Stimulated activated CD4-positive, alpha-beta T cell treated with anti-CD3 and anti-CD28 coated beads, TNF-alpha, amount 100 ng/mL, for 4 hours (primary cell): ENCODE measurements at regions not wholly inside any gene's neighbourhood (a gene's known extent, or its start where the extent isn't known, plus 50 kb on each side); places are given as distances from the start of the nearest gene placed in this dataset.

Experiments used
- DNase-seq, 3 experiments: peaks; one replicate each; pipeline ENCODE4 v3.0.0-alpha.2; 2020; ENCODE audit warnings: low read depth in 3 of 3

- no peak for DNase-seq
Measured at GRCh38 chr5:58151414-58151813, 308.5 kb downstream of the PLK2 start.

DNA sequence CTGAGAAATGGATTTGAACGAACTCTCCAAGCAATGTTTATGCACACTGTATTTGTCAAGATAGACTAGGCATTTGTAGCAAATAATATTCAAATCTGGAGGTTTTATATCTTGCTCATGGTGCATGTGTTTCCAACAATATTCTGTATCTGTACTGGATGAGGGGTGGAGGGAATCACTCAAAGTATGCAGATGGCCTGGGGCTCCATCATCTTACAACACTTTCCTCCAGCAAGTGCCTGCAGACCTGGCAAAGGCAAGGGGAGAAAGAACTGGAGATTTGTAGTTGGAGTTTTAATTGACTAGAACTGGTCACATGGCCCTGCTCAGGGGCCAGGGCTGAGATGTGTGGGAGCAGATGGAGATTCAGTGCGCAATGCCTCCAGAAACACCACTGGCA lies 309.0 kb downstream of the PLK2 start:
- no peak for DNase-seq

GRCh38 chr5:58149746-58150145 lies 310.1 kb downstream of the PLK2 start:
- DNase-seq, result no peak

DNA sequence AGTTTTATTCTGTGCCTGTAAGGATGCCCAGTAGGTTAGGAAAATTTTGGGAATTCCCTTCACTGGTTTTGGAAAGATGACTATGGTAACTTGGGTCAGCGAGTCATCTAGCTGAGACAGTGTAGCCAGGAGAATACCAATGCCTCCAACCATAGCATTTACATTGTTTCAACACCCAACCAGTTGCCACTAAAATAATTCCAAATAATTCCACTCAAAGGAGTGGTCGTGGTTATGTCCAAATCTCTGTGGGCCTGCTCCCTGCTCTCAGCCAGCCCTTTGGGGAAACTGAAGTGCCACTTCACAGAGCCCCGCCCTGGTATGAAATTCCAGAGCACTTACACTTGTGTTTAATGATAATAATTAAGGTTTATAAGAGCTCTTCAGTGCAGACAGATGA lies 310.5 kb downstream of the PLK2 start:
- DNase-seq, result no peak

DNA sequence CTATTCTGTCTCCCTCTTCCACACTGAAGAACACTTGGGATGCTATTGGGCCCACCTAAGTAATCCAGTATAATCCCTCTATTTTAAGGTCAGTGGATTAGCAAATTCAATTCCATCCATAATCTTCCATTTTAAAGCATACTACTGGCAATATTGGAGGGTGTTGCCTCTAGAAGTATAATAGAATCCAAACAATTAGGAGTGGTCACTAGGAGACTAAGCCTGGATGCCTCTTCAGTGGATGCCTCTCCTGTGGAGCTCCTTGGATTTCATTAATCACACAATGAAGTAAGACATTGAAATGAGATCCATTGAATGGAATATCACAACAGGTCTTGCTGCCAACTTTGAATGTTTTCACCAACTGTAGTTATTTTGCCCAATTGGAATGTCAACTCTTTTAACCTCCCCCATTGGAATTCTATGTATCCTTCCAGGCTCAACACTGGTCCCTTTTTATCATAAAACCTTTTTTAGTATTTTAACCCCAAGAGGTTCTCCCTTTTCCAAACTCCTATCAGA lies 311.6 kb downstream of the PLK2 start:
- DNase-seq, result no peak

DNA sequence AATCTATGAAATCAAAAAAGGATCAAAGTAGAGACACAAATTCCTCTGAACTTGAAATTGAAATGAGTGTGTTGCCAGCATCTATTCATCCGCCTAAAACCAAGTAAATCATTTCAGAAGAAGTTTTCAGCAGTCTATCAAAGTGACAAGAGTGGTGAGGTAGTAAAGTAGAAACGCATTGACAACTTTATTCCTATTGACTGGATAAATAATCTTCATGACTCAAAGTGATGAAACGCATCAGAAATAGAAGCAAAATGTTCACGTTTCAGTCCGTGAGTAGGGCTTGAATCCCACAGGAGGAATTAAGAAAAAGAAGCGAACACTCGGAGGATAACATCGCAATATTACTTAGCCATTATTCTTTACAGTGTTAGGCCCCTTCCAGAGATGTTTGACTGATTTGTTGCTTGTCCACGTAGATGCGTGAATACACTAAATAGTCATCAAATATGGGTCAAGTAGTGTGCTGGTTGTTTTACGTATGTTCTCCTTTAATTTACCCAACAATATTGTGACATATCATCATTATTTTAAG lies 314.4 kb downstream of the PLK2 start:
- DNase-seq, result no peak

GRCh38 chr5:58143727-58144126 lies 316.2 kb downstream of the PLK2 start:
- DNase-seq, result no peak

GRCh38 chr5:58143181-58143580 lies 316.7 kb downstream of the PLK2 start:
- DNase-seq, result no peak

- DNase-seq, result no peak
Measured at GRCh38 chr5:58138791-58139190, 321.1 kb downstream of the PLK2 start.

GRCh38 chr5:58136406-58136805 lies 323.5 kb downstream of the PLK2 start:
- DNase-seq, result no peak

DNA sequence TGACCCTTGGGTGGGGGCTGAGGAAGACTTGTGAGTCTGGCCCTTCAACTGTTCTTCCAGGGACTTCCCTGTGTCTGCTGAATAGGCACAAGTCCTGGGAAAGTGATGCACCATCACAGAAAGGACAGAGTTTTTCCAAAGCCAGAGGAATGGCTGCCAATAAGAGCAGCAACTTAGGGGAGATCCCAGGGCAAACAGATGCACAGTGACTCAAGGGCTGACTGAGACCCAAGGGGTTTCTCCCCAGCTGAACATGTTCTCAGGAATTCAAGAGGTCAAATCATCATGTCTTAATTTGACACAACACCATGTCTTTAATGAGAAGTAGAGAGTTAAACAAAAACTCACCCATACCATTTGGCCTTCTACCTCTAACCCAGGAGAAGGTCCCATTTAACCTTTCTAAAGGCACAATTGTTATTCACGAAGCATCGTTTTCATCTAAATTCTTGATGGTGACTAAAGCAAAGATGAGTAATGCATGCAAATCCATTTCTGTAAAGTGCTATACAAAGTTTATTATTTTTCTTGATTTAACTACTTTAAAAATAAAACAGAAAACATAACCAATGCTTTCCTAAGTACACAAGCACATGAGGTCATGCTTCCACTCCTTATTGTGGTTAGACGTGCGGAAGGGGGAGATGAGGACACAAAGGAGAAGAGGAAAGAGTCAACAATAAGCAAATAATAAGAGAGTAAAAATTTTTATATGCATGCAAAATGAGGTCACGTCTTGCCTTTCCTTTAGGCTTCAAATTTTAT lies 324.1 kb downstream of the PLK2 start:
- no peak for DNase-seq

- DNase-seq, result no peak
Measured at GRCh38 chr5:58133631-58134296, 326.1 kb downstream of the PLK2 start.

- DNase-seq, result no peak
Measured at GRCh38 chr5:58133216-58133615, 326.7 kb downstream of the PLK2 start.

DNA sequence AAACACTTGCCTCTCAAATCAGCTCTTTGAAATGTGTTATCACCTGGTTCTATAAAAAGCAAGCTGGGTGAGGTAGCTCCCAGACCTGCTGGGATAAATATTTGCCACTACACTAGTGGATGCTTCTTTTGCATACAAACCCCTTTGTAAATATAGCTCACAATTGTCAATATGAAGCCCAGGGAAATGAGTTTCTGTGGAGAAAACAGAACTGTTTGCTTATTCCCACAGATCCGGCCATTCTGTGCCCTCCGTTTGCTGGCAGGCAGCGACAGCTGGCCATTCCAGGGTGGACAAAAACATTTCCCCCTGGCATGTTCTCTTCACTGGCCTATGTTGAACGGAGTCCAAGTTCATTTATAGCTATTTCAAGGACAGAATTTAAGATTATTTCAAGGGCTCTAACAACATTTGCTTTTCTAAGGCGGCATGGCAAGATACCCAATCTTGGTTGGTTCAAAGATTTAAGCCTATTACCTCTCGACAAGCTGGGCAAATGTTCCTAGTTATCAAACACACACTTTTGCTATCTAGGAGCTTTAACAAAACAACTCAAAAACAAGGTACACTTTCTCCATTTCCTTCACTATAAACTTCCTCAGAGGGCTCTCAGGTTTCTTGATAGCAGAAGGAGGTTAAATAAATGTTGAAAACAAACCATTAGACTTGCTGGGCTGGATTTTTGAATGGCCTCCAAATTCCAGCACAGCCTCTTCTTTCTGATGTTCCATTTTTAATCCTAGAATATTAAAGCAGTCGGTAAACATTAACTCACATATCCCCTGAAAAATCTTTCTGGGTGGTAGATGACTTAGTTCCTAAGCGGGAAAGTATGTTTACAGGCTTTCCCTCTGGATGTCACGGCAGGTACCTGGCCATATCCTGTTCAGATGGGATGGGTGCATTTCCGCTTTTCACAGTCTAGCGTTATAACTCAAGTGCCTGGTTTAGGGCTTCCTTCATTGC lies 332.3 kb downstream of the PLK2 start:
- no peak for DNase-seq

- no peak for DNase-seq
Measured at GRCh38 chr5:58123501-58123900, 336.4 kb downstream of the PLK2 start.

GRCh38 chr5:58122848-58123392 lies 337.0 kb downstream of the PLK2 start:
- DNase-seq, result no peak

- DNase-seq, result no peak
Measured at GRCh38 chr5:58122157-58122556, 337.7 kb downstream of the PLK2 start.

- DNase-seq, result no peak
Measured at GRCh38 chr5:58121391-58121790, 338.5 kb downstream of the PLK2 start.

- DNase-seq, result no peak
Measured at GRCh38 chr5:58117542-58117941, 342.3 kb downstream of the PLK2 start.

DNA sequence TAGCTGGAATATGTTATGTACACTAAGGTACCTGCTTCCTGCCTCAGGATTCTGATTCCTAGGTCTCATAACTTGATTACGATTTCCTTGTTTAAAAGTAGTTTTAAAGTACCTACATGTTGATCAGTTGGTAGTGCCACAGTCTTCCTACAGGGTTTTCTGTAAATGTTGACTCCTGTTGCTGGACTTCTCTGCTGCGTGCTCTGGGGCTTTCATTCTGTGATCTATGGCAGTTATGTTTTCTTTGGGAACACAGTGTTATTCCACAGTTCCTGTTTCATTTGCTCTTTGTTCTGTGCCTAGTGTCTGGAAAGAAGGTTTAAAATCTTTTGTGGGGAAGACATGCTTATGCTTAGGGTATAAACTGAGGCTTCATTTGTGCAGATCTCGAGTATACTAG lies 343.5 kb downstream of the PLK2 start:
- DNase-seq, result no peak

DNA sequence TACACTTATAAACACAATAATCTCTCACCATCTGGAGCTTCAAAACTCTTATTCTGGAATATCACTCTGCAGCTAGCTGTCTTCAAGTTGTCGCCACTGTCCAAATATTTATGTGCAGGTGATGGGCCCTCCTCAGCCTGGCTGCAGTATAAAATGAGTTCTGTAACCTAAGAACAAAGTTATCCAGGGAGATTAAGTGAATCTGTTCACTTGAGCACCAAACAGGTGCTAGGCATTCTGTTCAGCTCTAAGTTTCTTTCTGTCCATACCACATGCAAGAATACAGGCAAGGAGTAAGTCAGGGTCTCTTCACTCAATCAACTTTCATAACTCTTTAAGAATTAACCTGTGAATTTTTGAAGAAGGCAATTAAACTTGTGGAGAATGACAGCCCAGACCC lies 344.1 kb downstream of the PLK2 start:
- DNase-seq, result no peak

DNA sequence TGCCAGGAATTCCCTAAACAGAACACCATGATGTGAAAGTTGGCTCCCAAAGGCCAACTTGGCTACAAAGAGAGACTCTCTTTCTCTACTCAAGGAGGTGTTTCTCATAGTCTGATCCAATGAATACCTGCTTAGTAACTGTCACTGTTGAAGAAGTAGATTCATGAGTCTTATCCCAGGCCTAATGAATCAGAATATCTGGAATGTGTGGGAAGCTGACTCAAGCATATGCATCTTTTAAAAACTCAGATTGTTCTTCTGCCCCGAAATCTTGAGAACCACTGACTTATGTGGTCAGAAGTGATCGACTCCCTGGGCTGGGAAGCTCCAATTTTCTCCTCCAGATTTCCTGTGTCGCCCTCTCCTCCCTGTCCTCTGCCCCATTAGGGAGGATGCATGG lies 345.6 kb downstream of the PLK2 start:
- DNase-seq, result no peak
